HepG2 (cell line): ENCODE measurements at regions not wholly inside any gene's neighbourhood (a gene's known extent, or its start where the extent isn't known, plus 50 kb on each side); places are given as distances from the start of the nearest gene placed in this dataset.

ENCODE experiments used
- ZNF264 ChIP-seq: sonication (generic); formaldehyde crosslinking; IDR thresholded peaks from 2 replicates; pipeline ENCODE4 v1.4.0; 2020; ENCODE audit warnings: missing genetic modification reagents
- TF ChIP-seq, protein P1 (sequence below): IDR thresholded peaks from 2 replicates; pipeline ENCODE4 v1.6.1; 2016; ENCODE audit warnings: missing compliant biosample characterization, missing genetic modification reagents, borderline replicate concordance
- TF ChIP-seq, protein P2 (sequence below): sonication (generic); formaldehyde crosslinking; IDR thresholded peaks from 2 replicates; pipeline ENCODE4 v1.8.0; 2022; ENCODE audit warnings: mild to moderate bottlenecking, missing genetic modification reagents; ENCODE audit not compliant: insufficient replicate concordance
- TF ChIP-seq, protein P3 (sequence below): IDR thresholded peaks from 2 replicates; pipeline ENCODE4 v1.6.1; 2012; ENCODE audit warnings: inconsistent platforms
- TF ChIP-seq, protein P4 (sequence below), 2 experiments: sonication (generic) in 1 of 2; formaldehyde crosslinking in 1 of 2; IDR thresholded peaks; 2 replicates each; pipeline versions ENCODE4 v1.4.0 to v1.6.1; 2016 to 2020; ENCODE audit warnings: borderline replicate concordance in 1 of 2, low read depth in 1 of 2, mild to moderate bottlenecking in 1 of 2, missing genetic modification reagents in 1 of 2

DNA sequence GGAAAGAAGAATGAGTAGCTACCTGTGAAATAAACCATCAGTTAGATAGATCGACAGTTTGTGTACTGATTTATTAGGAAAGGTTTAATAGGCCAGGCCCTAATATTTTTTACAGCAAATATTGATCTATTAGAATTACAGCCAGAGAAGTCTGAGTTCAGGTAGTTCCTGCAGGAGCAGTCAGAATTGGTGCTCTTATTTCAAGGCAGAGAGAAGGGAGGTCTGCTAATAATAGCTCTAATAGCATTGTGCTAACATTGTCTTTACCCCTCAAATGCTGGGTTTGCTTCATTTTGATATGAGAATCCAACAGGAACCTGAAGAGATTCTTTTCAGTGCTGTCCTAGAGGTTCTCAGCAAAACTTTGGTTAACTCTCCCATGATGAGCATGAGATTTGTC is 343.8 kb upstream of the NAV3 start:
- TF ChIP-seq, protein P1, sequence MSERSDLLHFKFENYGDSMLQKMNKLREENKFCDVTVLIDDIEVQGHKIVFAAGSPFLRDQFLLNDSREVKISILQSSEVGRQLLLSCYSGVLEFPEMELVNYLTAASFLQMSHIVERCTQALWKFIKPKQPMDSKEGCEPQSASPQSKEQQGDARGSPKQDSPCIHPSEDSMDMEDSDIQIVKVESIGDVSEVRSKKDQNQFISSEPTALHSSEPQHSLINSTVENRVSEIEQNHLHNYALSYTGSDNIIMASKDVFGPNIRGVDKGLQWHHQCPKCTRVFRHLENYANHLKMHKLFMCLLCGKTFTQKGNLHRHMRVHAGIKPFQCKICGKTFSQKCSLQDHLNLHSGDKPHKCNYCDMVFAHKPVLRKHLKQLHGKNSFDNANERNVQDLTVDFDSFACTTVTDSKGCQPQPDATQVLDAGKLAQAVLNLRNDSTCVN (CRISPR knock-in tag): no peak
- TF ChIP-seq, protein P2, sequence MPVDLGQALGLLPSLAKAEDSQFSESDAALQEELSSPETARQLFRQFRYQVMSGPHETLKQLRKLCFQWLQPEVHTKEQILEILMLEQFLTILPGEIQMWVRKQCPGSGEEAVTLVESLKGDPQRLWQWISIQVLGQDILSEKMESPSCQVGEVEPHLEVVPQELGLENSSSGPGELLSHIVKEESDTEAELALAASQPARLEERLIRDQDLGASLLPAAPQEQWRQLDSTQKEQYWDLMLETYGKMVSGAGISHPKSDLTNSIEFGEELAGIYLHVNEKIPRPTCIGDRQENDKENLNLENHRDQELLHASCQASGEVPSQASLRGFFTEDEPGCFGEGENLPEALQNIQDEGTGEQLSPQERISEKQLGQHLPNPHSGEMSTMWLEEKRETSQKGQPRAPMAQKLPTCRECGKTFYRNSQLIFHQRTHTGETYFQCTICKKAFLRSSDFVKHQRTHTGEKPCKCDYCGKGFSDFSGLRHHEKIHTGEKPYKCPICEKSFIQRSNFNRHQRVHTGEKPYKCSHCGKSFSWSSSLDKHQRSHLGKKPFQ: no peak
- TF ChIP-seq, protein P3, sequence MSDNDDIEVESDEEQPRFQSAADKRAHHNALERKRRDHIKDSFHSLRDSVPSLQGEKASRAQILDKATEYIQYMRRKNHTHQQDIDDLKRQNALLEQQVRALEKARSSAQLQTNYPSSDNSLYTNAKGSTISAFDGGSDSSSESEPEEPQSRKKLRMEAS: no peak
- TF ChIP-seq, protein P4, sequence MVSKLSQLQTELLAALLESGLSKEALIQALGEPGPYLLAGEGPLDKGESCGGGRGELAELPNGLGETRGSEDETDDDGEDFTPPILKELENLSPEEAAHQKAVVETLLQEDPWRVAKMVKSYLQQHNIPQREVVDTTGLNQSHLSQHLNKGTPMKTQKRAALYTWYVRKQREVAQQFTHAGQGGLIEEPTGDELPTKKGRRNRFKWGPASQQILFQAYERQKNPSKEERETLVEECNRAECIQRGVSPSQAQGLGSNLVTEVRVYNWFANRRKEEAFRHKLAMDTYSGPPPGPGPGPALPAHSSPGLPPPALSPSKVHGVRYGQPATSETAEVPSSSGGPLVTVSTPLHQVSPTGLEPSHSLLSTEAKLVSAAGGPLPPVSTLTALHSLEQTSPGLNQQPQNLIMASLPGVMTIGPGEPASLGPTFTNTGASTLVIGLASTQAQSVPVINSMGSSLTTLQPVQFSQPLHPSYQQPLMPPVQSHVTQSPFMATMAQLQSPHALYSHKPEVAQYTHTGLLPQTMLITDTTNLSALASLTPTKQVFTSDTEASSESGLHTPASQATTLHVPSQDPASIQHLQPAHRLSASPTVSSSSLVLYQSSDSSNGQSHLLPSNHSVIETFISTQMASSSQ (IDR thresholded peaks at IDR 0.05; ENCODE audit: low read depth): no peak
- TF ChIP-seq, protein P4 (CRISPR knock-in tag; IDR thresholded peaks at IDR 0.05; ENCODE audit: borderline replicate concordance): no peak
- TF ChIP-seq ZNF264 (CRISPR knock-in tag): no peak
